Fibroblast of mammary gland (primary cell): ENCODE measurements at regions not wholly inside any gene's neighbourhood (a gene's known extent, or its start where the extent isn't known, plus 50 kb on each side); places are given as distances from the start of the nearest gene placed in this dataset.

ENCODE experiments used
- DNase-seq: peaks from one replicate; pipeline ENCODE4 v3.0.0-alpha.2; 2010; ENCODE audit warnings: low read depth
- H3K4me3 ChIP-seq: 2 replicates; pipeline ENCODE4 v1.5.1; 2011; ENCODE audit warnings: low read depth, mild to moderate bottlenecking, low read length, moderate library complexity; ENCODE audit not compliant: control insufficient read depth
- CTCF ChIP-seq: conservative IDR thresholded peaks from 2 replicates; pipeline ENCODE4 v1.5.1; 2011; ENCODE audit warnings: low read depth, low read length, inconsistent platforms; ENCODE audit not compliant: control insufficient read depth, insufficient read depth

- no peak for TF ChIP-seq CTCF
- no peak overlapping the region for H3K4me3 ChIP-seq
- no peak for DNase-seq
Observed at GRCh38 chr11:76730887-76731565, 52.1 kb upstream of the TSKU start.

- DNase-seq: no peak
- TF ChIP-seq CTCF: no peak
- no peak overlapping the region for H3K4me3 ChIP-seq
Observed at GRCh38 chr11:76732643-76733042, 50.5 kb upstream of the TSKU start.
